ENCODE measurements at regions not wholly inside any gene's neighbourhood (a gene's known extent, or its start where the extent isn't known, plus 50 kb on each side); places are given as distances from the start of the nearest gene placed in this dataset.

- BruUV-seq (replicated peaks): no TSS peak
- intact Hi-C loops (cut with micrococcal nuclease) (no loop called here), dilution Hi-C loops (cut with MboI; ENCODE audit: extremely low pct_ligation_motif_present, low sequenced_read_pairs) (no loop called here)
- no peaks in the 10 kb centered on the region for H3K79me2 ChIP-seq (ENCODE audit: control insufficient read depth, insufficient read depth, low read length)
- H3K27ac ChIP-seq (ENCODE audit: insufficient read depth, low read depth, low read length): no peak overlapping the region
- DNase-seq (ENCODE audit: low read depth, low spot score) (no peak), FAIRE-seq (no peak)
- no peak overlapping the region for H3K9ac ChIP-seq (replicated peaks; ENCODE audit: extremely low read depth, insufficient read depth, low read length)
- no peaks in the 10 kb centered on the region for H3K9me3 ChIP-seq (replicated peaks; ENCODE audit: control insufficient read depth, insufficient read depth, low read length)
- CTCF ChIA-PET: no interaction called here
- H3K27me3 ChIP-seq (ENCODE audit: control insufficient read depth in 2 of 2, insufficient read depth in 2 of 2, low read length in 2 of 2): no peaks in the 10 kb centered on the region
- no peaks in the 10 kb centered on the region for H3K36me3 ChIP-seq (ENCODE audit: control insufficient read depth in 2 of 2, extremely low read depth in 1 of 2, insufficient read depth in 2 of 2, low read length in 2 of 2)
- H3K4me2 ChIP-seq (ENCODE audit: insufficient read depth, low read length): no peak overlapping the region
- H3K4me3 ChIP-seq (replicated peaks in 1 of 3; ENCODE audit: insufficient read depth in 1 of 3, low read depth in 1 of 3, low read length in 3 of 3): no peak overlapping the region
- POLR2A ChIA-PET: no interaction called here
- H3K4me1 ChIP-seq (ENCODE audit: control insufficient read depth, extremely low read depth, insufficient read depth, low read length): no peaks in the 10 kb centered on the region
- no peak overlapping the region for H2AFZ ChIP-seq (ENCODE audit: low read depth, low read length)
- H3K9me1 ChIP-seq (replicated peaks; ENCODE audit: control insufficient read depth, extremely low read depth, insufficient read depth, low read length): no peaks in the 10 kb centered on the region
- TF ChIP-seq GATA2 (IDR thresholded peaks at IDR 0.05; ENCODE audit: insufficient read depth, insufficient read length, low read depth, low read length) (no peak), JUN (IDR thresholded peaks at IDR 0.05; ENCODE audit: borderline replicate concordance, insufficient read depth, insufficient read length, low read depth) (no peak), POLR2A (IDR thresholded peaks at IDR 0.05; ENCODE audit: low read depth, low read length) (no peak), FOS (IDR thresholded peaks at IDR 0.05; ENCODE audit: borderline replicate concordance, insufficient read depth, low read length) (no peak), CTCF (IDR thresholded peaks at IDR 0.05; ENCODE audit: extremely low read depth in 1 of 2, insufficient read depth in 1 of 2, low read depth in 1 of 2, low read length in 2 of 2) (no peak), MYC (IDR thresholded peaks at IDR 0.05; ENCODE audit: low read depth, low read length) (no peak), EZH2 (IDR thresholded peaks at IDR 0.05; ENCODE audit: borderline replicate concordance, low read depth, low read length, severe bottlenecking) (no peak), MAX (IDR thresholded peaks at IDR 0.05; ENCODE audit: insufficient read depth, insufficient read length) (no peak), POLR2AphosphoS5 (IDR thresholded peaks at IDR 0.05; ENCODE audit: insufficient read depth, low read depth, low read length) (no peak)
- no peaks in the 10 kb centered on the region for H4K20me1 ChIP-seq (replicated peaks; ENCODE audit: control insufficient read depth, extremely low read depth, insufficient read depth, low read length)
Measured at GRCh38 chr15:61726166-61726565, 334.1 kb downstream of the VPS13C start.
